K562 (cell line): ENCODE measurements at regions not wholly inside any gene's neighbourhood (a gene's known extent, or its start where the extent isn't known, plus 50 kb on each side); places are given as distances from the start of the nearest gene placed in this dataset.

Source experiments
- CHD7 ChIP-seq: fragments of 200-600 bp; sonication (generic); IDR thresholded peaks from one replicate; pipeline ENCODE4 v1.6.1; 2012; ENCODE audit warnings: mild to moderate bottlenecking, low read depth, low read length, inconsistent platforms

- TF ChIP-seq CHD7: no peak
Observed at GRCh38 chr1:225720937-225721336, 56.7 kb upstream of the SRP9 start (continued).
